Thoracic aorta (tissue), 2 donors: ENCODE measurements at regions not wholly inside any gene's neighbourhood (a gene's known extent, or its start where the extent isn't known, plus 50 kb on each side); places are given as distances from the start of the nearest gene placed in this dataset.
"Not testable (repeated sequence)": the region's sequence is repeated elsewhere in the genome, so short reads cannot be mapped to it uniquely, and the experiment has no call there.

Experiments
- ATAC-seq: fragments of 150-250 bp; one replicate; pipeline ENCODE4 v1.8.0; 2017; ENCODE audit warnings: low read depth; ENCODE audit not compliant: insufficient number of reproducible peaks, low FRiP score
- DNase-seq: peaks from one replicate; pipeline ENCODE4 v3.0.0-alpha.2; 2020; ENCODE audit warnings: low spot score
- H3K27ac ChIP-seq, 2 donors: fragments of 200-600 bp; sonication (generic); 1 replicate in 1 of 2; 2 replicates in 1 of 2; pipeline ENCODE4 v1.5.1; 2016; ENCODE audit warnings: mild to moderate bottlenecking in 2 of 2, moderate library complexity in 2 of 2
- H3K27me3 ChIP-seq: fragments of 200-600 bp; sonication (generic); replicated peaks from 2 replicates; pipeline ENCODE4 v1.6.0; 2016; ENCODE audit warnings: mild to moderate bottlenecking; ENCODE audit not compliant: insufficient read depth
- H3K36me3 ChIP-seq: fragments of 200-600 bp; sonication (generic); one replicate; pipeline ENCODE4 v1.5.1; 2016
- H3K4me1 ChIP-seq, 2 donors: fragments of 200-600 bp; sonication (generic); 1 replicate in 1 of 2; 2 replicates in 1 of 2; pipeline versions ENCODE4 v1.5.1 to v1.6.0; 2016; ENCODE audit warnings: low read depth in 2 of 2, mild to moderate bottlenecking in 1 of 2; ENCODE audit not compliant: control insufficient read depth in 1 of 2
- H3K4me3 ChIP-seq: fragments of 200-600 bp; sonication (generic); 2 replicates; pipeline ENCODE4 v1.5.1; 2016; ENCODE audit warnings: mild to moderate bottlenecking
- H3K9me3 ChIP-seq: fragments of 200-600 bp; sonication (generic); 2 replicates; pipeline ENCODE4 v1.5.1; 2016
- CTCF ChIP-seq: fragments of 200-600 bp; sonication (generic); IDR thresholded peaks from one replicate; pipeline ENCODE4 v1.5.1; 2019; ENCODE audit warnings: antibody characterized with exemption

DNA sequence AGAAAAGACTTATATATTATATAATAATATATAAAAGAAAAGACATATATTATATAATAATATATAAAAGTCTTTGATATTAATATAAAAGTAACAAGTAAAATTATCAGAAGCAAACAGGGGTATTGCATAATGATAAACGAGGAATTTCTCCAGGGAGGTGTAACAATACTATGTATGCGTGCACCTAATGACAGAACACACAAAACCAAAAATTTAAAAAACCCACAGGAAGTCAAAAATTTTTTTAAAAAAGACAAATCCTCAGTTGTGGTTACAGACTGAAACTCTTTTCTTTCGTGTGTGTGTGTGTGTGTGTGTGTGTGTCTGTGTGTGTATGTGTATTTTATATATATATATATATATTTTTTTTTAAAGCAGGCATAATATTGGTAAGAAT is 279.2 kb upstream of the DPP6 start:
- no peak overlapping the region for H3K4me3 ChIP-seq
- no peak for ATAC-seq
- no peaks in the 10 kb centered on the region for H3K4me1 ChIP-seq

DNA sequence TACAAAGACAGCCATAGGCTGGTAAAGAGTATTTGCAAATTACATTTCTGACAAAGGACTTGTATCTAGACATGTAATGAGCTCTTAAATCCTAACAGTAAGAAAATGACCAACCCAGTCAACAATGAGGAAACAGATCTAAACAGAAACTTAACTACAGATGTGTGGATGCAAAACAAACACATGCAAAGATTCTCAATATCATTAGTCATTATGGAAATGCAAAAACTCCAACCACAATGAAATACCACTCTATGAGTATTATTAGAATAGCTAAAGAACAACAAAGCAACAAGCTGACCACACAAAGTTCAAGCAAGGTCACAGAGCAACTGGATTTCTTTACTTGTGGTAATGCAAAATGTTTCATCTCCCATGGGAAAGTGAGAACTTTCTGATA is 275.3 kb upstream of the DPP6 start:
- not testable (repeated sequence) for H3K4me1 ChIP-seq, H3K9me3 ChIP-seq, DNase-seq, H3K27ac ChIP-seq, ATAC-seq, H3K27me3 ChIP-seq, H3K36me3 ChIP-seq, H3K4me3 ChIP-seq

More for the DNA sequence above, 279.2 kb upstream of the DPP6 start:
- no peaks in the 10 kb centered on the region for H3K9me3 ChIP-seq
- no peak overlapping the region for H3K27ac ChIP-seq
- no peak for TF ChIP-seq CTCF
- no peaks in the 10 kb centered on the region for H3K36me3 ChIP-seq
- DNase-seq: no peak
- H3K27me3 ChIP-seq: no peaks in the 10 kb centered on the region

DNA sequence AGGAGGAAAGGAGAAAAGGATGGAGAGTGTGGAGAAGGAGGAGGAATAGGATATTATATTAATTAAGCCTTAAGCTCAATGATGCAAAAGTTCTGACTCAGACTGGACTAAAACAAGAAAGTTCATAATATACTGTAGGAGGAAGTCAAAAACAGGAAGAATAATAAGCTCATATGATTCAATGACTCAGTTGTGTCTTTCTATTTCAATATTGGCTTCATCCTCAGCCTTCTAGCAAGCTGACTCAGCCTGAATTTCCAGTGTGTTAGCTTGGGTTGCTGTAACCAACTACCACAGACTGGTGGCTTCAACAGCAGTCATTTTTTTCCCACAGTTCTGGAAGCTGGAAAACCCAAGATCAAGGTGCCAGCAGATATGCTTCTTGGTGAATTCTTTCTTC is 254.8 kb upstream of the DPP6 start:
- ATAC-seq, H3K27ac ChIP-seq: not testable (repeated sequence)

GRCh38 chr7:153808117-153808516 is 244.1 kb upstream of the DPP6 start:
- H3K9me3 ChIP-seq: no peaks in the 10 kb centered on the region
- H3K27me3 ChIP-seq: no peaks in the 10 kb centered on the region
- H3K4me3 ChIP-seq: no peak overlapping the region
- H3K4me1 ChIP-seq: no peaks in the 10 kb centered on the region
- no peak for ATAC-seq
- no peak for TF ChIP-seq CTCF
- no peak for DNase-seq
- H3K27ac ChIP-seq: no peak overlapping the region
- no peaks in the 10 kb centered on the region for H3K36me3 ChIP-seq

More for the DNA sequence above, 254.8 kb upstream of the DPP6 start:
- H3K36me3 ChIP-seq, H3K4me3 ChIP-seq, H3K4me1 ChIP-seq, H3K9me3 ChIP-seq, H3K27me3 ChIP-seq, DNase-seq: not testable (repeated sequence)

GRCh38 chr7:153829525-153829924 is 222.7 kb upstream of the DPP6 start:
- DNase-seq (no peak), ATAC-seq (no peak)
- Histone ChIP-seq H3K4me1 (no peaks in the 10 kb centered on the region), H3K9me3 (no peaks in the 10 kb centered on the region), H3K27me3 (no peaks in the 10 kb centered on the region), H3K27ac (no peak overlapping the region), H3K36me3 (no peaks in the 10 kb centered on the region), H3K4me3 (no peak overlapping the region)
- no peak for TF ChIP-seq CTCF

DNA sequence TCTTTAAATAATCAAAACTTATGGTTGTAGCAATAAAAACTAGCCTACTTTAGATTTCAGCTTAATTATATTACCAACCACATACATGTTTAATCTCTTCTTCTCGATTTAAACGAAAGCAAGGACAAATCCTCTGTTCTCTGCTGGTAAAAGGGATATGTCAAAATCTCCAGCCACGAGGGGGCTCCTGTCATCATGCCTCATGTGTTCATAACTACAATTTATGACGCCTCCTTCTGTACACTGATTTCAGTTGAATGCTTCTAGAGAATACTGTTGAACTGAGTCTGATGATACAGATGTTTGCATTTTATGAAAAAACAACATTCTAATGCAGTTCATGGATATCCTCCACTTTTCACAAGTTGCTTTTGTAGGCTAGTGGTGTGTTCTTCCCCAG is 220.0 kb upstream of the DPP6 start:
- TF ChIP-seq CTCF: no peak
- ATAC-seq (no peak), DNase-seq (no peak)
- no peak overlapping the region for H3K4me3 ChIP-seq
- no peaks in the 10 kb centered on the region for H3K27me3 ChIP-seq
- H3K4me1 ChIP-seq: no peaks in the 10 kb centered on the region
- no peaks in the 10 kb centered on the region for H3K36me3 ChIP-seq
- H3K9me3 ChIP-seq: no peaks in the 10 kb centered on the region
- no peak overlapping the region for H3K27ac ChIP-seq
